ENCODE measurements at regions not wholly inside any gene's neighbourhood (a gene's known extent, or its start where the extent isn't known, plus 50 kb on each side); places are given as distances from the start of the nearest gene placed in this dataset.

DNA sequence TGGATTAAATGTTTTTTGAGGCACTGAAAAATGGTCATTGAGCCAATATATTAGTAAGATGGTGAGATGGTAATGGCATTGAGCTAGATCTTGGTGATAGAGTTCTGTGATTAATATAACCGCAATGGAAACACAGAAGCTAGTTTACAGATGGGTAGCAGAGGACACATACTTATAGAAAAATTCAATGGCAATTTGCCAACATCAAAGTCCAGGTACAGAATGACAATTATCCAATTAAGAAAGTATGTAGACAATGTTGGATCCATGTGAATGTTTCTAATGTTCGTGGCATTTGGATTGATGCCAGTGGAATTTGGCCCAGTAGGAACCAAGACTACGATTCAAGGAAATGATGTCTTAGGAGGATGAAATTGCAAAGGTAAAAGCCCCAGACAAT, 187.8 kb downstream of the GNAT3 start:
- Histone ChIP-seq H3K4me2 (ENCODE audit: low read depth, low read length) (no peak overlapping the region), H3K9me3 (replicated peaks; ENCODE audit: insufficient read depth, low read length) (no peaks in the 10 kb centered on the region), H3K4me3 (ENCODE audit: low read length) (no peak overlapping the region), H3K9me2 (replicated peaks; ENCODE audit: insufficient read depth, low read length) (no peaks in the 10 kb centered on the region), H3K4me1 (ENCODE audit: low read length) (no peaks in the 10 kb centered on the region), H3K9ac (ENCODE audit: low read length) (no peak overlapping the region), H2AFZ (ENCODE audit: low read length) (no peak overlapping the region), H3K79me2 (ENCODE audit: low read length) (no peaks in the 10 kb centered on the region), H3F3A (ENCODE audit: insufficient read depth, low read length) (no peaks in the 10 kb centered on the region), H3K27me3 (replicated peaks; ENCODE audit: insufficient read depth, low read length) (no peaks in the 10 kb centered on the region), H4K20me1 (ENCODE audit: insufficient read depth, low read length) (no peaks in the 10 kb centered on the region), H3K27ac (ENCODE audit: low read length) (no peak overlapping the region), H3K36me3 (replicated peaks; ENCODE audit: insufficient read depth, low read length) (no peaks in the 10 kb centered on the region)
- TF ChIP-seq, protein P1, sequence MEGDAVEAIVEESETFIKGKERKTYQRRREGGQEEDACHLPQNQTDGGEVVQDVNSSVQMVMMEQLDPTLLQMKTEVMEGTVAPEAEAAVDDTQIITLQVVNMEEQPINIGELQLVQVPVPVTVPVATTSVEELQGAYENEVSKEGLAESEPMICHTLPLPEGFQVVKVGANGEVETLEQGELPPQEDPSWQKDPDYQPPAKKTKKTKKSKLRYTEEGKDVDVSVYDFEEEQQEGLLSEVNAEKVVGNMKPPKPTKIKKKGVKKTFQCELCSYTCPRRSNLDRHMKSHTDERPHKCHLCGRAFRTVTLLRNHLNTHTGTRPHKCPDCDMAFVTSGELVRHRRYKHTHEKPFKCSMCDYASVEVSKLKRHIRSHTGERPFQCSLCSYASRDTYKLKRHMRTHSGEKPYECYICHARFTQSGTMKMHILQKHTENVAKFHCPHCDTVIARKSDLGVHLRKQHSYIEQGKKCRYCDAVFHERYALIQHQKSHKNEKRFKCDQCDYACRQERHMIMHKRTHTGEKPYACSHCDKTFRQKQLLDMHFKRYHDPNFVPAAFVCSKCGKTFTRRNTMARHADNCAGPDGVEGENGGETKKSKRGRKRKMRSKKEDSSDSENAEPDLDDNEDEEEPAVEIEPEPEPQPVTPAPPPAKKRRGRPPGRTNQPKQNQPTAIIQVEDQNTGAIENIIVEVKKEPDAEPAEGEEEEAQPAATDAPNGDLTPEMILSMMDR (IDR thresholded peaks at IDR 0.05; ENCODE audit: low read length), result no peak
- TF ChIP-seq EZH2 (optimal IDR thresholded peaks at IDR 0.05; ENCODE audit: low read depth, low read length) (no peak), EZH2phosphoT487 (IDR thresholded peaks at IDR 0.05; ENCODE audit: low read length) (no peak)
- DNase-seq, result no peak

DNA sequence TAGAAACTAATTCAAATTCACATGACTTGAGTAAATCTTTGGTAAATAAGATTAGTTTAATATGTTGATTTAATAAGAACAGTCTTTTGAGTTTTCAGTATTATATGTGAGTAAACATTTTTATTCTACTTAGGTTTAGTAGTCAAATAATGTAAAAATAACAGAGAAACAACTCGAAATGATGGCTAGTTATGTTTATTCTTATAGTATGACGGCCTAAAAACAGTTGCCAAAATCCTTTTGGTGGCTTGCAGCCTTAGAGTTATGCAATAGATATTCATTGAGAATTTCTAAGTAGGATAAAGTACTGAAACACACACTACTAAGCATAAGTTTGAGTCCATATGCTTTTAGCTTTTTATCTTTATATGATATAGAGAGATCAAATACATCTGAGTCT, 184.8 kb downstream of the GNAI1 start:
- Histone ChIP-seq H3K9me2 (replicated peaks; ENCODE audit: insufficient read depth, low read length) (no peaks in the 10 kb centered on the region), H3F3A (ENCODE audit: insufficient read depth, low read length) (no peaks in the 10 kb centered on the region), H3K9me3 (replicated peaks; ENCODE audit: insufficient read depth, low read length) (no peaks in the 10 kb centered on the region), H3K36me3 (replicated peaks; ENCODE audit: insufficient read depth, low read length) (no peaks in the 10 kb centered on the region), H3K4me3 (ENCODE audit: low read length) (no peak overlapping the region), H3K4me2 (ENCODE audit: low read depth, low read length) (no peak overlapping the region), H2AFZ (ENCODE audit: low read length) (no peak overlapping the region), H3K27ac (ENCODE audit: low read length) (no peak overlapping the region), H3K27me3 (replicated peaks; ENCODE audit: insufficient read depth, low read length) (no peaks in the 10 kb centered on the region), H4K20me1 (ENCODE audit: insufficient read depth, low read length) (no peaks in the 10 kb centered on the region), H3K9ac (ENCODE audit: low read length) (no peak overlapping the region), H3K4me1 (ENCODE audit: low read length) (no peaks in the 10 kb centered on the region), H3K79me2 (ENCODE audit: low read length) (no peaks in the 10 kb centered on the region)
- no peak for DNase-seq
- no peak for TF ChIP-seq EZH2 (optimal IDR thresholded peaks at IDR 0.05; ENCODE audit: low read depth, low read length)
- no peak for TF ChIP-seq EZH2phosphoT487 (IDR thresholded peaks at IDR 0.05; ENCODE audit: low read length)
- TF ChIP-seq, protein P1 (IDR thresholded peaks at IDR 0.05; ENCODE audit: low read length), result no peak

DNA sequence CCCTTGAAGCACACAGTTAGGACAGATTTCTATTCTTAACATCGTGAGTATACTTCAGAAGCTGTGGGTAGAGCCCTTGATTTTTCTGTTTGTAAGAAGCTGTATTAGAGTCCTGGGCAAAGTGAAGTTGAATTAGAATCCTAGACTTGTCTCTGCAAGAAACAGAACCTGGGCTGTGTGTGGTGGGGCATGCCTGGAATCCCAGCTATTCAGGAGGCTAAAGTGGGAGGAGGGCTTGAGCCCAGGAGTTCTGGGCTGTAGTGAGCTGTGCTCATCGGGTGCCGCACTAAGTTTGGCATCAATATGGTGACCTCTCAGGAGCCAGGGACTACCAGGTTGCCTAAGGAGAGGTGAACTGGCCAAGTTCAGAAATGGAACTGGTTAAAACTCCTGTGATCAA, 183.4 kb downstream of the GNAI1 start:
- no peaks in the 10 kb centered on the region for H3F3A ChIP-seq (ENCODE audit: insufficient read depth, low read length)
- no peaks in the 10 kb centered on the region for H4K20me1 ChIP-seq (ENCODE audit: insufficient read depth, low read length)
- no peak overlapping the region for H3K9ac ChIP-seq (ENCODE audit: low read length)
- no peak overlapping the region for H3K27ac ChIP-seq (ENCODE audit: low read length)
- H3K9me2 ChIP-seq (replicated peaks; ENCODE audit: insufficient read depth, low read length), result no peaks in the 10 kb centered on the region
- no peaks in the 10 kb centered on the region for H3K79me2 ChIP-seq (ENCODE audit: low read length)
- no peak overlapping the region for H3K4me2 ChIP-seq (ENCODE audit: low read depth, low read length)
- H3K4me3 ChIP-seq (ENCODE audit: low read length), result no peak overlapping the region
- H3K27me3 ChIP-seq (replicated peaks; ENCODE audit: insufficient read depth, low read length), result no peaks in the 10 kb centered on the region
- no peak for TF ChIP-seq EZH2 (optimal IDR thresholded peaks at IDR 0.05; ENCODE audit: low read depth, low read length)
- TF ChIP-seq, protein P1 (IDR thresholded peaks at IDR 0.05; ENCODE audit: low read length), result no peak
- TF ChIP-seq EZH2phosphoT487 (IDR thresholded peaks at IDR 0.05; ENCODE audit: low read length), result no peak
- H3K9me3 ChIP-seq (replicated peaks; ENCODE audit: insufficient read depth, low read length), result no peaks in the 10 kb centered on the region
- H3K4me1 ChIP-seq (ENCODE audit: low read length), result no peaks in the 10 kb centered on the region
- no peaks in the 10 kb centered on the region for H3K36me3 ChIP-seq (replicated peaks; ENCODE audit: insufficient read depth, low read length)
- no peak for DNase-seq
- no peak overlapping the region for H2AFZ ChIP-seq (ENCODE audit: low read length)

Data from MM.1S (cell line).